ENCODE measurements at regions not wholly inside any gene's neighbourhood (a gene's known extent, or its start where the extent isn't known, plus 50 kb on each side); places are given as distances from the start of the nearest gene placed in this dataset.

DNA sequence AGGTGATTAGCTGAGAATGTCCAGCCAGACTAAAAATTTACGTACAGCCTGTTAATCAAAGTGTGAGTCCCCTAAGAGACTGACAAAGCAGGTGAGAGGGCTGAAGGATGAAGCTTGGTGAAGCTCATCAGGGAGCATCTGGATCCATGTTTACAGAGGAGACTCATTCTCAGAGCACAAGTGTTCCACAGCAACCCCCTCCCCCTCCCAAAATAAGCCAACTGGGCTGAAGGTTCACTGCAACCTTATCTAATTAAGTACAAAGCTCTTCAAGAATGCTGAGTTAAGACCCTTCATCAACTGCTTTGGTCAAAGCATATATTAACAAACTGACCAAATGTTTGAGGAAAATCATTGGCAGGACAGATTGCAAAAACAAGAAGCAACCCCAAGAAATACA lies 262.6 kb upstream of the ZNF385D start:
- TF ChIP-seq ATF1 (CRISPR knock-in tag; IDR thresholded peaks at IDR 0.05) (no peak), ATF1 (tag; IDR thresholded peaks at IDR 0.05) (no peak)
- TF ChIP-seq, protein P1, sequence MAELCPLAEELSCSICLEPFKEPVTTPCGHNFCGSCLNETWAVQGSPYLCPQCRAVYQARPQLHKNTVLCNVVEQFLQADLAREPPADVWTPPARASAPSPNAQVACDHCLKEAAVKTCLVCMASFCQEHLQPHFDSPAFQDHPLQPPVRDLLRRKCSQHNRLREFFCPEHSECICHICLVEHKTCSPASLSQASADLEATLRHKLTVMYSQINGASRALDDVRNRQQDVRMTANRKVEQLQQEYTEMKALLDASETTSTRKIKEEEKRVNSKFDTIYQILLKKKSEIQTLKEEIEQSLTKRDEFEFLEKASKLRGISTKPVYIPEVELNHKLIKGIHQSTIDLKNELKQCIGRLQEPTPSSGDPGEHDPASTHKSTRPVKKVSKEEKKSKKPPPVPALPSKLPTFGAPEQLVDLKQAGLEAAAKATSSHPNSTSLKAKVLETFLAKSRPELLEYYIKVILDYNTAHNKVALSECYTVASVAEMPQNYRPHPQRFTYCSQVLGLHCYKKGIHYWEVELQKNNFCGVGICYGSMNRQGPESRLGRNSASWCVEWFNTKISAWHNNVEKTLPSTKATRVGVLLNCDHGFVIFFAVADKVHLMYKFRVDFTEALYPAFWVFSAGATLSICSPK (IDR thresholded peaks at IDR 0.05; ENCODE audit: borderline replicate concordance) = no peak
- TF ChIP-seq, protein P2, sequence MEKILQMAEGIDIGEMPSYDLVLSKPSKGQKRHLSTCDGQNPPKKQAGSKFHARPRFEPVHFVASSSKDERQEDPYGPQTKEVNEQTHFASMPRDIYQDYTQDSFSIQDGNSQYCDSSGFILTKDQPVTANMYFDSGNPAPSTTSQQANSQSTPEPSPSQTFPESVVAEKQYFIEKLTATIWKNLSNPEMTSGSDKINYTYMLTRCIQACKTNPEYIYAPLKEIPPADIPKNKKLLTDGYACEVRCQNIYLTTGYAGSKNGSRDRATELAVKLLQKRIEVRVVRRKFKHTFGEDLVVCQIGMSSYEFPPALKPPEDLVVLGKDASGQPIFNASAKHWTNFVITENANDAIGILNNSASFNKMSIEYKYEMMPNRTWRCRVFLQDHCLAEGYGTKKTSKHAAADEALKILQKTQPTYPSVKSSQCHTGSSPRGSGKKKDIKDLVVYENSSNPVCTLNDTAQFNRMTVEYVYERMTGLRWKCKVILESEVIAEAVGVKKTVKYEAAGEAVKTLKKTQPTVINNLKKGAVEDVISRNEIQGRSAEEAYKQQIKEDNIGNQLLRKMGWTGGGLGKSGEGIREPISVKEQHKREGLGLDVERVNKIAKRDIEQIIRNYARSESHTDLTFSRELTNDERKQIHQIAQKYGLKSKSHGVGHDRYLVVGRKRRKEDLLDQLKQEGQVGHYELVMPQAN (IDR thresholded peaks at IDR 0.05; ENCODE audit: borderline replicate concordance) = no peak
